ENCODE measurements at regions not wholly inside any gene's neighbourhood (a gene's known extent, or its start where the extent isn't known, plus 50 kb on each side); places are given as distances from the start of the nearest gene placed in this dataset.

- Histone ChIP-seq H3K27ac (no peak overlapping the region), H3K36me3 (replicated peaks in 1 of 2) (no peaks in the 10 kb centered on the region), H3K4me1 (replicated peaks in 1 of 2) (no peaks in the 10 kb centered on the region), H3K9me3 (replicated peaks in 1 of 3) (no peaks in the 10 kb centered on the region), H3K4me3 (no peak overlapping the region), H3K27me3 (no peaks in the 10 kb centered on the region)
- no peak for DNase-seq
- TF ChIP-seq, protein P1, sequence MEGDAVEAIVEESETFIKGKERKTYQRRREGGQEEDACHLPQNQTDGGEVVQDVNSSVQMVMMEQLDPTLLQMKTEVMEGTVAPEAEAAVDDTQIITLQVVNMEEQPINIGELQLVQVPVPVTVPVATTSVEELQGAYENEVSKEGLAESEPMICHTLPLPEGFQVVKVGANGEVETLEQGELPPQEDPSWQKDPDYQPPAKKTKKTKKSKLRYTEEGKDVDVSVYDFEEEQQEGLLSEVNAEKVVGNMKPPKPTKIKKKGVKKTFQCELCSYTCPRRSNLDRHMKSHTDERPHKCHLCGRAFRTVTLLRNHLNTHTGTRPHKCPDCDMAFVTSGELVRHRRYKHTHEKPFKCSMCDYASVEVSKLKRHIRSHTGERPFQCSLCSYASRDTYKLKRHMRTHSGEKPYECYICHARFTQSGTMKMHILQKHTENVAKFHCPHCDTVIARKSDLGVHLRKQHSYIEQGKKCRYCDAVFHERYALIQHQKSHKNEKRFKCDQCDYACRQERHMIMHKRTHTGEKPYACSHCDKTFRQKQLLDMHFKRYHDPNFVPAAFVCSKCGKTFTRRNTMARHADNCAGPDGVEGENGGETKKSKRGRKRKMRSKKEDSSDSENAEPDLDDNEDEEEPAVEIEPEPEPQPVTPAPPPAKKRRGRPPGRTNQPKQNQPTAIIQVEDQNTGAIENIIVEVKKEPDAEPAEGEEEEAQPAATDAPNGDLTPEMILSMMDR (IDR thresholded peaks at IDR 0.05): no peak
- TF ChIP-seq POLR2A (IDR thresholded peaks at IDR 0.05): no peak
- intact Hi-C loops (cut with DNase I): no loop called here
- WGBS, 4 donors: 68 to 82% (median 75%) methylated on average over 2 of the region's 2 CpGs
These were observed 208.6 kb downstream of the HRH4 start for GRCh38 chr18:24669015-24669414.

- no peak overlapping the region for H3K27ac ChIP-seq
- H3K9me3 ChIP-seq (replicated peaks in 1 of 3): no peaks in the 10 kb centered on the region
- no peak overlapping the region for H3K4me3 ChIP-seq
- no peaks in the 10 kb centered on the region for H3K36me3 ChIP-seq (replicated peaks in 1 of 2)
- intact Hi-C loops (cut with DNase I): no loop called here
- TF ChIP-seq, protein P1 (IDR thresholded peaks at IDR 0.05): no peak
- no peak for TF ChIP-seq POLR2A (IDR thresholded peaks at IDR 0.05)
- DNase-seq: no peak
- H3K27me3 ChIP-seq: no peaks in the 10 kb centered on the region
- WGBS, 4 donors: 58 to 74% (median 65%) methylated on average over 3 of the region's 3 CpGs
- H3K4me1 ChIP-seq (replicated peaks in 1 of 2): no peaks in the 10 kb centered on the region
These were observed 209.1 kb downstream of the HRH4 start for GRCh38 chr18:24669502-24669901.

DNA sequence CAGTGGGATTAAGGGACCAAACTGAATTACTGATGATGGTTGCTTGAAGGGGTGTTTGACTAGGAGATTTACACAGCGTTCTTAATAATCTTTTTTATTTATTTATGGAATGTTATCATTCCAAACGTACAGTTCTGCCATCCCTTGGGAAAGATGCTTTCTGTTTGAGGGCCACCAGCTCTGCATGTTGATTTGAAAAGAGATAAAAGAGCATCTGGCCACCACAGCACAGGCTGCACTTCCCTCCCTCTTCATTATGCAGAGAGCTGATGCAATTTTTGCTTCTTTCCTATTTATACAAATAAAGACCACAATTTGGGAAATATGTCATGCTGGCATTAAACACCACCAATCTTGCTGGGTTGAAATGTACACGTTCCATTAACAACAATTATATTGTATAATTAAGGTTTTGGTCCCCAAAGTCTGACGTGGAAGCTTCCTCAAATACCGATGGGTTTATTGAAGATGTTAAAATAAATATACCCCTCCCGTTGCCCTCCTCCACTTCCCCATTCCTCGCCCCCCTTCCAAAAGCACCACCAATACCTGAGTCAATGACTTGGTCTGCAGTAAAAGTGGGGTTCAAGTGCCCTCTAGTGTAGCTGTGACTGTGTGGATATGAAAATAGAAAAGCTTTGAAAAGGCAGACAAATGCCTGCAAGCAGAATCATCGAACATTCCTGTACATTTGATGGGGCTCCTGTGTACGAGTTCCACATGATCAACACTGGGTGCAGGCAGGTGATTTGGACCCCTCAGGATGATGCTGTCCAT is 211.9 kb downstream of the HRH4 start:
- intact Hi-C loops (cut with DNase I): no loop called here
- H3K4me3 ChIP-seq: no peak overlapping the region
- H3K36me3 ChIP-seq (replicated peaks in 1 of 2): no peaks in the 10 kb centered on the region
- no peak for DNase-seq
- no peaks in the 10 kb centered on the region for H3K27me3 ChIP-seq
- H3K4me1 ChIP-seq (replicated peaks in 1 of 2): no peaks in the 10 kb centered on the region
- TF ChIP-seq, protein P1 (IDR thresholded peaks at IDR 0.05): no peak
- no peak for TF ChIP-seq POLR2A (IDR thresholded peaks at IDR 0.05)
- 46 to 55% (median 49%) methylated on average over 9 of the region's 9 CpGs for WGBS, 4 donors
- no peak overlapping the region for H3K27ac ChIP-seq
- no peaks in the 10 kb centered on the region for H3K9me3 ChIP-seq (replicated peaks in 1 of 3)

GRCh38 chr18:24674200-24674599 is 213.8 kb downstream of the HRH4 start:
- WGBS, 4 donors: 65 to 75% (median 72%) methylated on average over 4 of the region's 4 CpGs
- TF ChIP-seq POLR2A (IDR thresholded peaks at IDR 0.05): no peak
- TF ChIP-seq, protein P1 (IDR thresholded peaks at IDR 0.05): no peak
- intact Hi-C loops (cut with DNase I): no loop called here

More at GRCh38 chr18:24674200-24674599, 213.8 kb downstream of the HRH4 start:
- Histone ChIP-seq H3K27me3 (no peaks in the 10 kb centered on the region), H3K4me1 (replicated peaks in 1 of 2) (no peaks in the 10 kb centered on the region), H3K27ac (no peak overlapping the region), H3K9me3 (replicated peaks in 1 of 3) (no peaks in the 10 kb centered on the region), H3K36me3 (replicated peaks in 1 of 2) (no peaks in the 10 kb centered on the region), H3K4me3 (no peak overlapping the region)
- DNase-seq: no peak

All from adrenal gland (tissue), 9 donors.